Head of caudate nucleus (tissue), 42 donors: ENCODE measurements at regions not wholly inside any gene's neighbourhood (a gene's known extent, or its start where the extent isn't known, plus 50 kb on each side); places are given as distances from the start of the nearest gene placed in this dataset.

Source experiments
- DNase-seq, 42 donors: peaks; one replicate each; pipeline versions ENCODE4 v3.0.0 to v3.0.0-alpha.2; 2020 to 2021; ENCODE audit warnings: mixed read lengths in 7 of 42
- intact Hi-C: fragments of 100-400 bp; cut with DNase I; formaldehyde crosslinking; loops from one replicate; pipeline ENCODE4 v1.15.0; 2022

DNA sequence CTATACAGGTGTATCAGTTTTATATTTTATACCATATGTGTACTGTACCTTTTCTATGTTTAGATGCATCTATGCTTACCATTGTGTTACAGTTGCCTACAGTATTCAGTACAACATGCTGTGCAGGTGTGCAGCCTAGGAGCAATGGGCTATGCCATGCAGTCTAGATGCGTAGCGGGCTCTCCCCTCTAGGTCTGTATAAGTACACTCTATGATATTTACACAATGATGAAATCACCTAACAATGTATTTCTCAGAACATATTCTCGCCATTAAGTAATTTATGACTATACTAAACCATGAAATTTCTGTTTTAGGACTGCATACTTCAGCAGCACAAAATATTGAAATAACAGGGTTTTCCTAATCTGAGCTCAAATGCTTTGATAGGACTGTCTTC is 179.6 kb downstream of the RFC3 start:
- DNase-seq = no peak

DNA sequence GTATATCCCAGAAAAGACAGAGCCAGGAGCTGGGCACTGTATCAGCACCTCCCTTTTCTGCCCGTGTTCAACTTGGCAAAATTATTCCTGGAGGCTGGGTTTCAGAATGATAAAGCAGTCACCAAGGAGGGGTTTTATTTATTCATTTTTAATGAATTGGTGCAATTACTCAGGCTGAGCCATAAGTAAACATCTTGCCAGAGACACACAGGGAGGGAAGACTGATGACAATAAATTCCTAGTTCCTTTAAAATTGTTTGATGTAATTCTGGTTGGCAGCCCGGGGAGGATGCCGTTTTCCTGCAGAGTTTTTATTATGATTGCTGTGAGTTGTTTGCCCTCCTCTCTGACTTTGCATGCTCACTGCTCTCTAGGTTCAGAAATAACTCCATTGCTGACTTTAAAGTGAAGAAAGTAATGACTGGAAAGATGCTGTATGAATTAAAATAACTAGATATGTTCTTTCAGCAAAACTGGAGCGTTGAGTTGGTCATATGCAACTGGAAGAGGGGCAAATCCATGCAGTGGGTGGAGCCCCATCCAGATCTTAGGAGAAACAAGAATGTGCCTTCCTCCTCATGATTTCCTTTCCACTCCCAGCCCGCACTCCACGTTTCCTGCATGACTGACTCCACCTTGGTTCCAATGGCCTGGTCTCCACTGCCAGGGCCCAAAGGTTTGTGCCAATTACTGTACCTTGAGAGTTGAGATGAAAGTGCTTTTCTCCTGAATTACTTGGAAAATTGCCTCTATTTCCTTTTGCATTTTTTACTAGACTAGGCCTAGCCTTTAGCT is 182.1 kb downstream of the RFC3 start:
- intact Hi-C loops = no loop called here
- DNase-seq = no peak

More for the DNA sequence above, 179.6 kb downstream of the RFC3 start:
- intact Hi-C loops = no loop called here

DNA sequence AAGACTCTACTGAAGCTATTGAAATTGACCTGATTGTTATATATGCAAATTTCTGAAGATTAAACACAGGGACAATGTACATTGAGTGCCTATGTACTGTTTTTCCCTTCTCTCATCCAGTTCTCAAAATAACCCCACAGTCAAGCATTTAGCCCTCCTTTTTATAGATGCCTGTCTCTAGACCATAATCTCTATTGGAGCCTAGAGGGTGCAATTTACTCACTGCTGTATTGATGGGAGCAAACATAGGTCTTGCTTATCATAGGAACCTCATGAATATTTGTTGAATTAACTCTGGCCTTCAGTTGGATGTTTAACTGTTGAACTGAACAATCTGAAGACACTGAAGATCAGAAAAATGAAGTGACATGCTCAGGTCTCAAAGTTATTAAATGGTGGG is 183.0 kb downstream of the RFC3 start:
- no peak for DNase-seq
- intact Hi-C loops = no loop called here

DNA sequence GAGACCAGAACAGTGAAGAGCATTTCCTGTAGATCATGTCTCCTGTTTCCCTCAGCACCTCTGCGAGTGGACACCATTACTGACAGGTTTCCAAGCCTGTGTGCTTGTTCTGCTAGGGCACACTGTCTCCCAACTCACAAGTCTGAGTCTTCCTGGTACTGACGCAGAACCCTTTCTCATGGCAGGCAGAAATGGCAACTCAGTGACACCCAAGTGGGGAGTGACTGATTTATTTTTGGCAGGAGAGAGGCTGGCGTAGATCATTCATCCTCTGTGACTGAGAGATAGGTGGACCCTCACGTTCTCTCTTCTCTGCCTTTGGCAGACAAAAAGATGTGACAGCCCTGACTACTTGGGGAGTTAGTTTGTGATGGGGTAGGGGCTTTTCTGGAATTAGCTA is 183.4 kb downstream of the RFC3 start:
- intact Hi-C loops = no loop called here
- DNase-seq = no peak

DNA sequence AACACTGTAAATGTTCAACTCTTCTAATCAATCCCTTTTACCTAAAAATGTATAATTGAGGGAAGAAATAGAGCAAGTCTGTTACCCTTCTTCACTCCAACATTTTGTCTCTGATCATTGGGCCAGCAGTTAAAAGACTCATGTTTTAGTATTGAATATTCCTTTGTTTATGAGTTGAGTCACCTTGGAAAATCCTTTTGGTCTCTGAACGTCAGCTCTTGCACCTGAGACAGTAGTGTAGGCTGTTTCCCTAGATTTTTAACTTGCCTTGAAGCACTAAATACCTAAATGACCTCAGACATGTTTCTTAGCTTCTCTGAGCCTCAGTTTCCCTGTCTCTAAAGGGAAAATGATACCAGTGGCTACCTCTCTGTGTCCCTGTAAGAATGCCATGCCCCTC is 184.2 kb downstream of the RFC3 start:
- intact Hi-C loops = no loop called here
- DNase-seq = no peak

DNA sequence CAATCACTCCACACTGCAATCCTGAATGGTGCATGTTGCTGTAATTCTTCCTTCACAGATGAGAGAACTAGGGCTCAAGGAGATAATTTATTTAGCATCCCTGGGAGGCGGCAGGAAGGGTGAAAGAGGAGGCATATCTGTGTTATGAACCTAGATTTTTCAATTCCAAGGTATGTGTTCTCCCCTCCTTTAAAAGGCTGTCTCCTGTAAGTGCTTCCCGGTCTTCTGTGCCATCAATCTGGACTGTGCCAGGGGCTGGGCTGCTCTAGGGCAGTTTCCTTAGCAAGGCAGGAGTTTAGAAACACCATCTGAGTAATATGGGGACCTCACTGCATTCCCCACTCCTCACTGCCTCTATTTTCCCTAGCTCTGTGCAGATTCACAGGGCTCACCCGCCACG is 185.0 kb downstream of the RFC3 start:
- intact Hi-C loops = no loop called here
- DNase-seq = no peak

DNA sequence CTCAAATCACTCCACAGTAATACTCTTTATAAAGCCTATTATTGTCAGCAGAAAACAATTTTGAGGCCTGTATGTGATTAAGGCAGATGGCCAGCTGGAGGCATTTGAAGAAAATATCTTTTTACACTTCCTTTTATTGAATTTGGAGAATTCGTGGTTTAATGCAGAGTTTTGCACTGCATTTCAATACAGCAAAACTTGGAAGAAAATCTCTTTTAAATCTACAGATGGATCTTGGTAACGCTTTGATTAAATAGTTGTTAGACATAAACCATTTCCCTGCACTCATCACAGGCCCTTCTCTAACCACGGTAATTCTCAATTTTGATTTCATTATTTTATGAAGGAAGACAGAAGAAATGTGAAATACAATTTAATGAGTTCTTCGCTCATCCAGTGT is 185.7 kb downstream of the RFC3 start:
- DNase-seq = no peak
- intact Hi-C loops = no loop called here

DNA sequence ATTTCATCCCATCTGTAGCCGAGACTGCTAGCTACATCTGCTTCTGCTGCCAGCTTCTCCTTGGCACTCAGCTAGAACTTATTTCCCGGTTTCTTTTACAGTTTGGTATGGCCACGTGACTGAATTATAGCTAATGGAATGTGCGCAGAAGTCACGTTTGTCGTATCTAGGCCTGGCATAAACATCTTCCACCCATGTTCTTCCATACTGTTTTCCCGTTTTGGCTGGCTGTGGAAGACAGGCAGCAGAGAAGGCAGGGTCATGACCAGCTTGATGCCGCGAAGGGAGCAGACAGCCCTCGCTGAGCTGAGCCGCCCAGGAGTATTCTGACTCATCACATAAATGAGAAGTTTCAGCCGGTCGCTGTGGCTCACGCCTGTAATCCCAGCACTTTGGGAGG is 186.7 kb downstream of the RFC3 start:
- intact Hi-C loops = no loop called here
- no peak for DNase-seq

DNA sequence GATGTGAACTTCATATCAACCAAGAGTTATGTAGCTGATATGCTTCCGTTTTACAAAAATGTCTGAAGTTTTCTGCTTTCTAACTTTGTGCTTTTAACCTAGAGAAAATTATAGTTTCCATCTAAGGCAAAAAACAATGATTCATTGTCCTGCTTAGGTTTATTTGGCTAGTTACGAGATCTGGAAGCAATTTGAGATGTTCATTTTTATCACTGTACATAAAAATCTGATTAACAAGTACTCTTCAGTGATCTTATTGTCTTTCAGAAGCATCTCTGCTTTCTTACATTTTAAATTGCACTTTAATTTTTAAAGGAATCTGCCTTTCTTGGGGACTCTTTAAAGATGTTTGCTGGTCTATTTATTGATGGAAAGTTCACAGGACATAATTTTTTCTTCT is 188.1 kb downstream of the RFC3 start:
- intact Hi-C loops = no loop called here
- DNase-seq = no peak

DNA sequence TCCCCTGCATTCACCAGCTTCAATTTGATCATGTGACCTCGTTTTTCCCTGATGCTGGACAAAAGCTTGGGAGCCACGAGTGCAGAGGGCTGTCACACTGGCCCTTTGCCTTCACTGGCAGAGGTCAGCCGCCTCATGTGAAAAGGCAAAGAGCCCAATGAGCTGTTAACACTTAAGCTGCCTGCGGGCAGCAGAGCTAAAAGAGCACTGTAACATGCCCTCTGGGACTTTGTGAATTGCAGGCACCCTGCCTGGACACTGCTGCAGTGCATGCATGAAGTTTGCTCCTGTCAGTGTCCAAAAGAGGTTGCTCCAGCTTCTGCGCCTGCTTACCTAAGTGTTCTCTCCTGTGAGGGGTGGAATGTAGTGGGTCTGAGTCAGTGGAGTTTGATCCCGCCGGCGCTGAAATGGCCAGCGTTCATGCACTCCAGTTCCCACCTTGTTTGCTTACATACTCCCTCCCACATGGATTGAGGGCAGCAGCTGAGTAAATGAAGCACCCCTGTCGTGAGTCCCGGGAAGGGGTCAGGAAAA is 193.7 kb downstream of the RFC3 start:
- intact Hi-C loops = no loop called here
- DNase-seq = no peak

DNA sequence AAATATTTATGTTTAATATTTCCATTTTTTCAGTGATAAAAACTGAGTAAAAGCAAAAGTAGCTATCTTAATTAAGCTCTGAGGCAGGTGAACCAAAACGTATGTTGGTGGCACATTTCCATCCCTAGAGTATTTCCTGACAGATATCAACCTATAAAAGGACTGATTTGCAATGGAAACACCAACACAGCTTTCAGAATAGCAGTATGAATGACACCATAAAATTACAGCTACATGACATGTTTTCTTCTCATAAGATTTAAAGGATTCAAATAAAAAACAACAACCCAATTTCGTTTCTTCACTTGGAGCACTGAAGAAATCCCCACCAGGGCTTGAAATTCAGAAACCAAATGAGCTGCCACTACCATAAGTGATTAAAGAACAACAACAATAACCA is 194.4 kb downstream of the RFC3 start:
- no peak for DNase-seq
- intact Hi-C loops = no loop called here

DNA sequence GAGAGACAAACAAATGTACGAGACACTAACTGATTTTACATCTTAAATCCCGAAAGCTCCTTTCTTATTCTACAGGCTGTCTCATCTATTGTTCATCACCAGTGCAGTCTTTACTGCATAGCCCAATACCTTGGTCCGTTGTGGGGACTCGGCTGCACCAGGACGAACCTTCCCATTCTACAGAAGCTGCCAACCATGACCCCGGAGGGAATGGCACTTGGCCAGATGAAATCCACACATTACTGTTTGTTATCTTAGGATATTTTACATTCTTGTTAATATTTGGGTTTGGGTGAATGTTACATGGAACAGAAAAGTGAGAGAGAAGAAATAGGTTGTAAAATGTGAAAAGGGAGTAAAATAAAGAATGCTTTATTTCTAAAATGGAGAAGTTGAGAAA is 195.1 kb downstream of the RFC3 start:
- intact Hi-C loops = no loop called here
- DNase-seq = no peak

DNA sequence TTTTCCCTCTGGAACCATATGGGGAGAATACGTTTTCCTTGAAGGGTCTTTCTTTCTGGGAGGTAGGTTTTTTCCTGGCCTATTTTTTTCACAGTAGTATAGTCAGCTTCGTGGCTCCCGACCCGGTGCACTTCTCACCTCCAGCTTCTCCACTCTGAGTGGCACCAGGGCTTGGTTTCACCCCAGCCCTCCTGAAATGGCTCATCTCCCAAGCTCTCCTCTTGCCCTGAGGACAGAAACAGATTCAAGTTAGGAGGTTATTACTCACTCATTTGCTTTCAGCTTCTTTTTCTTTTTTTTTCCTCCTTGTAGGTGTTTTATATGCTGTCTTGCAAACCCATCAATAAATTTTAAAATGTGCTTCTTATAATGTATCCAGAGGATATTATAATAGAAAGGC is 199.3 kb downstream of the RFC3 start:
- intact Hi-C loops = no loop called here
- no peak for DNase-seq

DNA sequence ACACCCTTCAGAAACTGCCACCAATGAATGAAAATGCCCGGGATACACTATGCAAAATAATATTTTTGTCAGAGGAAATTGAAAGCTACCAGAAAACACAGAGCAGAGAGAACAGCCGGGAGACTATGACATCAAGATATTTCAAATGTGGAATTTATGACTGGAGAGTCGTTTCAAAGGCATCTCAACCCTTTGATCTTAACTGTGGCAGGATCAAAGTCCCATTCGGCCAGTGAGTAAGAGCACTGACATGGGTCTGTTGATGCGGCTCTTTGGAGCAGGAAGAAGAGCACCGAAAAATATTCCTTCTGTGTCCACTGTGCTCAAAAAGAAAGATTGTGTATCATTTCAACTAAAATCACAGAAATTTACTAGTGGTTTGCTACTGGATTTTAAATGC is 201.9 kb downstream of the RFC3 start:
- no peak for DNase-seq
- intact Hi-C loops = no loop called here

DNA sequence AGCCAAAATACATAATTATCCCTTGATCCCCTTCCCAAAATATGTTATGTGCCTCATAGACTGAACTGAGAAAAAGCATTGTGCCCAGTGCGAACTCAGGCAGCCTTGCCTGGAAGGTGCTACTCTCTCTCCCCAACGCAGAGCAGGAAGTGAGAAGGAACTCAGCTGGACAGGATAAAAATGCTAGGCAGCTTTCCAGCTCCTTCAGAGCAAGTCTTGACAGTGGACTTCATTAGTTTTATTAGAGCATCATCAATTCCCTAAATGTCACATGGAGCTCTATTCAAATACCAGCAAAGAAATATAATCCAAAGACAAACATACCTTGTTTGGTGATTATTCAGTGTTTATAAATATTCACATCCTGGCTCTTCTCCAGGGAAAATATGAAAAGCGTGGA is 202.4 kb downstream of the RFC3 start:
- intact Hi-C loops = no loop called here
- DNase-seq = no peak

DNA sequence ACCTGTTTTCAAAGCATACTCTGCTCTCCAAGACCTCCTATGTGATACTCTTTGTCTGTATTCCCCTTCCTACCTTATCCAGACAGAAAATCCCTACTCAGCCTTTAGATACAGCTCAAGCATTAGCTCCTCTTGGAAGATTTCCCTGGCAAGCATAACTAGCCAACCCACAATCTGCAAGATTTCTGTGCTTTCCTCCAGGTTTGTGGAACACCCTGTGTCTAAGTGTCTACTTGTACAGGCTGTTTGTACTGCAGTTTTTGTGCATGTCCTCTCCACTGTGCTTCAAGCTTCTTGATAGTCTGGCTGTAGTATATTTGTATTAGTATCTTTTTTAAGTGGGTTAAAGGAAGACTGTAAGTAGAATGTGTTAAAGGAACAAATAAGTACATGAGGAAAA is 203.7 kb downstream of the RFC3 start:
- DNase-seq = no peak
- intact Hi-C loops = no loop called here

DNA sequence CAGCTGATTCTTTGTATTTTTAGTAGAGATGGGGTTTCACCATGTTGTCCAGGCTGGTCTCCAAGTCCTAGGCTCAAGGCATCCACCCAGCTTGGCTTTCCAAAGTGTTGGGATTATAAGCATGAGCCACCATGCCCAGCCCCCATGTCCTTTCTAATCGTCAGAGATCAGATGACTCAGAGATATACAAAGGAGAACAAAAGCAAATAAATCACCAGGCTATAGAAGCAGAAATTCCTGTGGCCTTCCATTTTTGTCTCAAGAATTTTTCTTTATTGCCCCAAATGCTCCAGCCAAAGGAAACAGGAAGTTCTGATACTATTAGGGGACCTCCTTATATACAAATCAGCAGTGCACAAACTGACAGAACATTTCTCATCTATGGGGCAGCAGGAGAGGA is 207.8 kb downstream of the RFC3 start:
- intact Hi-C loops = no loop called here

DNA sequence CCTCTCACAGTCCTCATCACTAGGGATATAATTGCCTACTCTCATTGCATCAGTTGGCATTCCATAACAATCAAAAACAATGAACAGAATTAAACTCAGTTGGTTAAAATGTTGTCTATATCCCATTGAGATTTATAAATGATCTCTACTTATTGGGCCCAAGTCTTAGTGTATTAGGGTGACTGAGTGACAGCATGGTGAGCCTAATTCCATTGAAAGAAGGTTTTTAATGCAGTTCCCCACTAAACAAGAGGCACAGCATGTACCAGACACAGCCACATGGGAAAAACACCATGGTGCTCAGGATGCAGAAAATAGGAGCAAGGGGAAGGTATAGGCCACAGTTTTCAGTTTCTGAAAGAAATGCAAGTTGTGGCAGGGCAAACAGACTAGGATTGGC is 208.4 kb downstream of the RFC3 start:
- intact Hi-C loops = no loop called here

More for the DNA sequence above, 207.8 kb downstream of the RFC3 start:
- DNase-seq = no peak

DNA sequence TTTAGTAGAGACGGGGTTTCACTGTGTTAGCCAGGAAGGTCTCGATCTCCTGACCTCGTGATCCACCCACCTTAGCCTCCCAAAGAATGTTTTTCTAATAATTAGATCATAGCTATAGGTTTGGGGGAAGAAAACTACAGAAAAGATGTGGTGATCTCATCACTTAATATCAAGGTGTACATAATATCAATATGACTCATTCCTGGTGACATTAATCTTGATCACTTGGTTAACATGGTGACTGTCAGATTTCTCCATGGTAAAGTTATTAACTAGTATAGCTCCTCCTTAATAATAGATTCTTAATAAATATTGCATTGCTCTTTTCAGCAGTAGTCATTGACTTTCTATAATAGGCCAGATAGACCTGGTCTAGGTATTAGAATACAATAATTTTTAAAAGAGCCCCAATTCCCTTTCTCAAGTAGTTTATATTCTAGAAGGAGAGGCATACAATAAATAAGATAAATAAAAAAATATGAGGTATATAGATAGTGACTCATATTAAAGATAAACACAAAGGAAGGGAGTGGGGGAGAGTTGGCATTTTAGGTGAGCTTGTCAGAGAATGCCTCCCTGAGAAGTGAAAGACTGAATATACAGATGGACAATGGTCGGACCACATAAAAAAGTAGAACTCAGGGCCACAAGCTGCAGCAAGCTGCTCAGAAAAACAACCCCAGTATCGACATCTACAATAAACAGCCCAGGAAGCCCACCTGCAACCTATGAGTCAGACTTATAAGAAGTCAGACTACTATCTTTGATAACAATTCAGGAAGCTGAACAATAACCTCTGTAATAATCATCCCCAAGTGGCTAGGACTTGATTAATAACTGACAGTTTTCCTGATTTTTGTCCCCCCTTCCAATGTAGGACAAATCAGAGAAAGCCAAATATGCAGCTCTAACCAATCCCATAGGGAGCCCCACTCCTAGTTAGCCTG is 210.8 kb downstream of the RFC3 start:
- intact Hi-C loops = no loop called here
- DNase-seq = no peak

More for the DNA sequence above, 208.4 kb downstream of the RFC3 start:
- no peak for DNase-seq

DNA sequence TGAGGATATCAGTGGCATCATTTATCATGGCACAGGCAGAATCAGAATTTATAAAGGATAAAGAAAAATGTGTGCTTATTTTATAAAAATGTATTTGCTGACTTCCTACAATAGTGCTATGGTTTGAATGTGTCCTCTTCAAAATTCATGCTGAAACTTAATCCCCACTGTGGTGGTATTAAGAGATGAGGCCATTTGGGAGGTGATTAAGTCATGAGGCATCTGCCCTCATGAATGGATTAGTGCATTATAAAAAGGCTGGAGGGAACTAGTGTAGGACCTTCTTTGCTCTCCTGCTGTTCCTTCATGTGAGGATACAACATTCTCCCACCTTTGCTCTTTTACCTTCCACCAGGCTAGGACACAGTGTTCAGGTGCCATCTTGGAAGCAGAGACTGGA is 212.8 kb downstream of the RFC3 start:
- DNase-seq = no peak
- intact Hi-C loops = no loop called here
